Activated gamma-delta T cell treated with Interleukin-2 at 50 U/mL for 16 hours (primary cell): ENCODE measurements at regions not wholly inside any gene's neighbourhood (a gene's known extent, or its start where the extent isn't known, plus 50 kb on each side); places are given as distances from the start of the nearest gene placed in this dataset.
"Not testable (repeated sequence)": the region's sequence is repeated elsewhere in the genome, so short reads cannot be mapped to it uniquely, and the experiment has no call there.

Source experiments
- DNase-seq: peaks from one replicate; pipeline ENCODE4 v3.0.0-alpha.2; 2020

GRCh38 chr9:36521148-36521547 lies 51.5 kb upstream of the MELK start:
- no peak for DNase-seq

- DNase-seq = no peak
These were observed 55.6 kb upstream of the MELK start for GRCh38 chr9:36517131-36517530.

GRCh38 chr9:36504156-36504555 lies 68.5 kb upstream of the MELK start:
- DNase-seq = no peak

GRCh38 chr9:36503172-36504088 lies 69.3 kb upstream of the MELK start:
- DNase-seq = no peak

- DNase-seq = no peak
These were observed 71.0 kb upstream of the MELK start for GRCh38 chr9:36501727-36502126.

- not testable (repeated sequence) for DNase-seq
These were observed 71.8 kb upstream of the MELK start for GRCh38 chr9:36500931-36501330.

GRCh38 chr9:36499174-36499890 lies 73.4 kb upstream of the MELK start:
- no peak for DNase-seq

- DNase-seq = not testable (repeated sequence)
These were observed 79.1 kb upstream of the MELK start for GRCh38 chr9:36493564-36493963.

GRCh38 chr9:36492865-36493264 lies 79.8 kb upstream of the MELK start:
- no peak for DNase-seq

GRCh38 chr9:36489453-36489852 lies 83.2 kb upstream of the MELK start:
- DNase-seq = no peak

- DNase-seq = no peak
These were observed 84.3 kb upstream of the MELK start for GRCh38 chr9:36488389-36488756.

- DNase-seq = peak; percentile 89
These were observed 85.0 kb upstream of the MELK start for GRCh38 chr9:36487482-36488388.

GRCh38 chr9:36486933-36487481 lies 85.7 kb upstream of the MELK start:
- DNase-seq = peak; percentile 51

- peak; percentile 10 for DNase-seq
These were observed 86.3 kb upstream of the MELK start for GRCh38 chr9:36486329-36486932.

GRCh38 chr9:36485647-36486328 lies 85.7 kb upstream of the RNF38 start:
- no peak for DNase-seq

GRCh38 chr9:36484124-36484523 lies 84.1 kb upstream of the RNF38 start:
- DNase-seq = no peak

- DNase-seq = no peak
These were observed 79.0 kb upstream of the RNF38 start for GRCh38 chr9:36479101-36479500.

GRCh38 chr9:36471359-36471758 lies 71.3 kb upstream of the RNF38 start:
- no peak for DNase-seq

GRCh38 chr9:36470643-36471290 lies 70.7 kb upstream of the RNF38 start:
- DNase-seq = peak; percentile 43

- DNase-seq = no peak
These were observed 63.4 kb upstream of the RNF38 start for GRCh38 chr9:36463467-36463866.

- DNase-seq = no peak
These were observed 62.2 kb upstream of the RNF38 start for GRCh38 chr9:36462245-36462644.
